ENCODE measurements at regions not wholly inside any gene's neighbourhood (a gene's known extent, or its start where the extent isn't known, plus 50 kb on each side); places are given as distances from the start of the nearest gene placed in this dataset.
"Not testable (repeated sequence)": the region's sequence is repeated elsewhere in the genome, so short reads cannot be mapped to it uniquely, and the experiment has no call there.

DNA sequence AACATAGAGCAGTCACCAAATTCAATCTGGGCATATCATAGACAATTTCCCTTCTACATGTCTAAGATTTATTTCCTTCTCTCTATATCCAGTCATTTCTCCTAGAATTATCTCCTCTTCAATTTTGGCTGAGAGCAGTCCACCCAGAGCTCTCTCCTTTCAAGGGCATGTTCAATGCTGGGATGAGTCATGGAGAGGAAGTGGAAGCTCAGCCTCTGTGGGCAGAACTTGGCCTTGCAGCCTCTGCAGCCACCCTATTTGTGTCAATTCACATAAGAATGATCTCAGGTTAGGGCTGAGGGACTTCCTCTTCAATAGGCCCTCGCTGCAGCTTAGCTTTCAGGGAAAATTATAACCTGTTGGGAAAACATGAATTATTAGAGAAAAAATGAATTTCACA, 560.8 kb downstream of the POM121L12 start:
- no peaks in the 10 kb centered on the region for H3K27me3 ChIP-seq (ENCODE audit: control insufficient read depth, insufficient read depth, low read length)
- H3K36me3 ChIP-seq (ENCODE audit: control insufficient read depth, insufficient read depth, low read length) = no peaks in the 10 kb centered on the region
- no peaks in the 10 kb centered on the region for H3K9me3 ChIP-seq (ENCODE audit: control insufficient read depth, low read depth, low read length)
- no CpG with 5 or more reads among the region's 1 CpG for WGBS (ENCODE audit: insufficient coverage, low lambda C conversion rate)
- no peak for DNase-seq
- no peak overlapping the region for H3K27ac ChIP-seq (ENCODE audit: low read length)
- no peaks in the 10 kb centered on the region for H3K4me1 ChIP-seq (ENCODE audit: control insufficient read depth, insufficient read depth, low read length)
- H3K4me3 ChIP-seq (ENCODE audit: low read length) = no peak overlapping the region

DNA sequence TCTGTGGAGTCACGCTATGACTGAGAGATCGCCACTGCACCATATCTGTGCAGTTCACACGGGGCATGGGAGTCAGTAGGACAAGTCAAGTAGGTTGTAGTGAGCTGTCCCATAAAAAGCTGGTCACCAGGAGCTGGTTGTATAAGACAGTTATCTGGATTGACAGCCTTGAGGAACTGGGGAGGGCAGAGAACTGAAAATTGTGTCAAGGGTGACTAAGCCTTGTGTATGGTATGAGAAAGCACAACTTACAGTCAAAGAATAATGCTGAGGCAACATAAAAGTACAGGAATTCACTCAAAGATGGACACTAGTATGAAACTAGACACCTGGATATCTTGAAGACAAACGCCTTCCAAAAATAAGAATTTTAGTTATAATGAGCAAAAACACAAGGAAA, 564.9 kb downstream of the POM121L12 start:
- no peak for DNase-seq
- Histone ChIP-seq H3K4me3 (ENCODE audit: low read length) (no peak overlapping the region), H3K27ac (ENCODE audit: low read length) (no peak overlapping the region), H3K36me3 (ENCODE audit: control insufficient read depth, insufficient read depth, low read length) (no peaks in the 10 kb centered on the region), H3K9me3 (ENCODE audit: control insufficient read depth, low read depth, low read length) (no peaks in the 10 kb centered on the region), H3K27me3 (ENCODE audit: control insufficient read depth, insufficient read depth, low read length) (no peaks in the 10 kb centered on the region), H3K4me1 (ENCODE audit: control insufficient read depth, insufficient read depth, low read length) (no peaks in the 10 kb centered on the region)
- no CpG with 5 or more reads among the region's 4 CpGs for WGBS (ENCODE audit: insufficient coverage, low lambda C conversion rate)

DNA sequence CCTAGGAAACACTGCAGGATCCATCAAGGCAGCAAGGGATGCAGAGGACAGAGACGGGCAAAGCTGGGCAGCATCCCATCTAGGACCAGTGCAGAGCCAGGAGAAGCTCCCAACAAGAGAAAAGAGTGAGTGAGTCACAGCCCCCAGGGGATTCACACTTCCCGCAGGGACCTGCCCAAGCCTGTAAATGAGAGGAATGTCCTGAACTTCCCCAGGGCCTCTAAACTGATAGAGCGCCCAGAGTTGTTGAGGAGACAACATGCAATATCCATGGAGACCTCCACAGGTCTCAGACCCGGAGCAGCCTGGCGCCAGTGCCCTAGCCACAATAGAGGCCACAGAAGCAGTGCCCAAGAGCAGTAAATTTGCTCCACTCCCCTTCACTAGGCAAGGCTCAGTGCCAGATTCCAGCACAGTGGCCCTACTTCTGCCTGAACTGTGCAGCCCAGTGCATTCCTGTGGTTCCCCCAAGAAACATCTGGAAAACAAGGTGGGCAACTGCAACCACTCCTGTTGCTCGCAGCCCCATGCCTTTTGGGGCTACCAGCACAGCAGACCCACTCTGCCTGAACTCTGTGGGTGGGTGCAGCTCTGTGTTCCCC, 567.5 kb downstream of the POM121L12 start:
- no peaks in the 10 kb centered on the region for H3K36me3 ChIP-seq (ENCODE audit: control insufficient read depth, insufficient read depth, low read length)
- WGBS (ENCODE audit: insufficient coverage, low lambda C conversion rate) = no CpG with 5 or more reads among the region's 6 CpGs
- no peaks in the 10 kb centered on the region for H3K27me3 ChIP-seq (ENCODE audit: control insufficient read depth, insufficient read depth, low read length)
- H3K9me3 ChIP-seq (ENCODE audit: control insufficient read depth, low read depth, low read length) = no peaks in the 10 kb centered on the region
- H3K4me1 ChIP-seq (ENCODE audit: control insufficient read depth, insufficient read depth, low read length) = no peaks in the 10 kb centered on the region
- DNase-seq = no peak
- H3K4me3 ChIP-seq (ENCODE audit: low read length) = no peak overlapping the region
- no peak overlapping the region for H3K27ac ChIP-seq (ENCODE audit: low read length)

DNA sequence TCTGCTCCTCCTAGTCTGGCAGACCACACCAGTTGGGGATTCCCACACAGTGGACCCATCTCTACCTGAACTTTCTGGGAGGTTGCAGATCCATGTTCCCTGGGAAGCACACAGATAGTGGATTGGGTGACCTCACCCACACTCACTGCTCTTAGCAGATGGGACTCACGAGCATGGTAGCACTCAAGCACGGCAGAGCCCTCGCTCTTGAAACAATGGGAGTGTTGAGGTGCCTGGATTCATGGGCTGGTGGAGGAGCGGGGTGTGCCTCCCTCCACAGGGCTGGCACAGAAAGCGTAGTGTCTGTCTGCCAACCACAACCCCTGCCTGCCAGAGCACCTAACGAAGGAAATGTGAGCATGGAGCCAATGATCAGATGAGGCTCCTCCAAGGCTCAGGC, 568.0 kb downstream of the POM121L12 start:
- WGBS (ENCODE audit: insufficient coverage, low lambda C conversion rate) = no CpG with 5 or more reads among the region's 6 CpGs
- Histone ChIP-seq H3K4me1 (ENCODE audit: control insufficient read depth, insufficient read depth, low read length) (no peaks in the 10 kb centered on the region), H3K27ac (ENCODE audit: low read length) (no peak overlapping the region), H3K4me3 (ENCODE audit: low read length) (no peak overlapping the region), H3K27me3 (ENCODE audit: control insufficient read depth, insufficient read depth, low read length) (no peaks in the 10 kb centered on the region), H3K36me3 (ENCODE audit: control insufficient read depth, insufficient read depth, low read length) (no peaks in the 10 kb centered on the region), H3K9me3 (ENCODE audit: control insufficient read depth, low read depth, low read length) (no peaks in the 10 kb centered on the region)
- DNase-seq = no peak

DNA sequence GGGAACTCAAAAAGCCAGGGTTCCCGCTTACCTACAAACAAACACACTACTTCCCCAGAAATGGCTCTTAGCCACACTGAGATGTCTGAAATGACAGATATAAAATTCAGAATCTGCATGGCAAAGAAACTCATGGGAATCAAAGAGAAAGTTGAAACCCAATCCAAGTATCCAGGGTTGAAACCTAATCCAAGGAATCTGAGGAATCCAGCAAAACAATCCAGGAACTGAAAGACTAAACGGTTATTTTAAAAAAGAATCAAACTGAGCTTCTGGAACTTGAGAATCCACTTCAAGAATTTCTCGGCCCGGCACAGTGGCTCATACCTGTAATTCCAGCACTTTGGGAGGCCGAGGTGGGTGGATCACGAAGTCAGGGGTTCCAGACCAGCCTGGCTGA, 568.8 kb downstream of the POM121L12 start:
- no peak overlapping the region for H3K4me3 ChIP-seq (ENCODE audit: low read length)
- no peaks in the 10 kb centered on the region for H3K27me3 ChIP-seq (ENCODE audit: control insufficient read depth, insufficient read depth, low read length)
- H3K27ac ChIP-seq (ENCODE audit: low read length) = no peak overlapping the region
- WGBS (ENCODE audit: insufficient coverage, low lambda C conversion rate) = 100% methylated on average over 1 of the region's 6 CpGs
- H3K4me1 ChIP-seq (ENCODE audit: control insufficient read depth, insufficient read depth, low read length) = no peaks in the 10 kb centered on the region
- no peak for DNase-seq
- H3K36me3 ChIP-seq (ENCODE audit: control insufficient read depth, insufficient read depth, low read length) = no peaks in the 10 kb centered on the region
- H3K9me3 ChIP-seq (ENCODE audit: control insufficient read depth, low read depth, low read length) = no peaks in the 10 kb centered on the region

DNA sequence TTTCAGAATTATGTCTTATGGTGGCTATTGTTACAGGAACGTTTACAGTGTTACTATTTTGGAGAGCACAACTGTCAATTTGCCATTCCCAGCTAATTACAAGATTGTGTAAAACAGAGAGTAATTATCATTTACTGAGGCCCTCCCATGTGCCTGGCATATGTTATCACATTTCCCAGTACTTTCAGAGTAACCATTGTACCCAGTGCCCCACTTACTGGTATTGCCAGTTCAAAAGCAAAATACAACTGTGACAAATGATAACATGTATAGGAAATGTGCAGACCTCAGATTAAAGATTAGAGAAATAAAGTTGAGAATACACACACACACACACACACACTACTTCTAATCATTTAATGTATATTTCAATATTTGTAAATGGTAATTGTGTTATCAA, 572.5 kb downstream of the POM121L12 start:
- no CpG with 5 or more reads among the region's 1 CpG for WGBS (ENCODE audit: insufficient coverage, low lambda C conversion rate)
- DNase-seq = no peak
- Histone ChIP-seq H3K9me3 (ENCODE audit: control insufficient read depth, low read depth, low read length) (no peaks in the 10 kb centered on the region), H3K27ac (ENCODE audit: low read length) (no peak overlapping the region), H3K4me1 (ENCODE audit: control insufficient read depth, insufficient read depth, low read length) (no peaks in the 10 kb centered on the region), H3K4me3 (ENCODE audit: low read length) (no peak overlapping the region), H3K36me3 (ENCODE audit: control insufficient read depth, insufficient read depth, low read length) (no peaks in the 10 kb centered on the region), H3K27me3 (ENCODE audit: control insufficient read depth, insufficient read depth, low read length) (no peaks in the 10 kb centered on the region)

DNA sequence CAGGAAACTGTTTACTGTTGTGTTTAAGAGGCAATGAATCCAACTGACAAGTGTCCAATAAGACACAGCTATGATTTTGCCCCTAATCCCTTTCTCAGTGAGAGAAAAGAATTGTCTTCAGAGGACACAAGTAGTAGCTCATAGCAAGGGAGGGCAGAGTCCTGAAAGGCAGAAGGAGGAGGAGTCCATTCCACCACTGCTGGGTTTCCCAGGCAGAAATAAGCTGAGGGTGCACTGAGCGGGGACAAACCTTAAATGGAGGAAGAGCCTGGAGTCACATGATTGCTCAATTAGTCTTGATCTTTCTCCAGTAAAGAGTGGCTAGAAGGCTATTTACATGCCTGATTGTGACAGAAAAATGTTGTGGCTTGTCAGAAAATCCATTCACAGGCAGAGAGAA, 573.8 kb downstream of the POM121L12 start:
- no peaks in the 10 kb centered on the region for H3K4me1 ChIP-seq (ENCODE audit: control insufficient read depth, insufficient read depth, low read length)

DNA sequence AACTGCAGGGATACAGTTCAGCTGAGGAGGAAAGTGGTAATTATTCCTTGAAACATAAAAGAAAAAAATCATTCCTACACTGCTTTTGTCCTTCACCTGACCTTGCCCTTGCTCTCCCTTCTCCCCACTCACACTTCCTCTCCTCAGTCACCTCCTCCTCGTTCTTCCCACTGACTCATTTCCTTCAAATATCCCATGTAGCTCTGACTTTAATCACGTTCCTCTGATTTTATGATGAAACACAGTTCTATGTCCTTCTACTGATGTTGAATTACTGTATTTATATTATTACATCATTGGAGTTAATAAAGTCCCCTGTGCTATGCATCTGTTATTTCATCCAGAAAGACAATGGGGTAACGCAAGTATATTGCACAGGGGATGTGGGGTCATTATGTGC, 575.6 kb downstream of the POM121L12 start:
- no peaks in the 10 kb centered on the region for H3K4me1 ChIP-seq (ENCODE audit: control insufficient read depth, insufficient read depth, low read length)
- no peaks in the 10 kb centered on the region for H3K27me3 ChIP-seq (ENCODE audit: control insufficient read depth, insufficient read depth, low read length)
- H3K36me3 ChIP-seq (ENCODE audit: control insufficient read depth, insufficient read depth, low read length) = no peaks in the 10 kb centered on the region
- no peaks in the 10 kb centered on the region for H3K9me3 ChIP-seq (ENCODE audit: control insufficient read depth, low read depth, low read length)
- DNase-seq = no peak
- WGBS (ENCODE audit: insufficient coverage, low lambda C conversion rate) = 63% methylated on average over 1 of the region's 3 CpGs
- no peak overlapping the region for H3K4me3 ChIP-seq (ENCODE audit: low read length)
- H3K27ac ChIP-seq (ENCODE audit: low read length) = no peak overlapping the region

More for the DNA sequence above, 573.8 kb downstream of the POM121L12 start:
- Histone ChIP-seq H3K27ac (ENCODE audit: low read length) (no peak overlapping the region), H3K36me3 (ENCODE audit: control insufficient read depth, insufficient read depth, low read length) (no peaks in the 10 kb centered on the region), H3K9me3 (ENCODE audit: control insufficient read depth, low read depth, low read length) (no peaks in the 10 kb centered on the region), H3K4me3 (ENCODE audit: low read length) (no peak overlapping the region), H3K27me3 (ENCODE audit: control insufficient read depth, insufficient read depth, low read length) (no peaks in the 10 kb centered on the region)
- WGBS (ENCODE audit: insufficient coverage, low lambda C conversion rate) = no CpG with 5 or more reads among the region's 1 CpG
- no peak for DNase-seq

DNA sequence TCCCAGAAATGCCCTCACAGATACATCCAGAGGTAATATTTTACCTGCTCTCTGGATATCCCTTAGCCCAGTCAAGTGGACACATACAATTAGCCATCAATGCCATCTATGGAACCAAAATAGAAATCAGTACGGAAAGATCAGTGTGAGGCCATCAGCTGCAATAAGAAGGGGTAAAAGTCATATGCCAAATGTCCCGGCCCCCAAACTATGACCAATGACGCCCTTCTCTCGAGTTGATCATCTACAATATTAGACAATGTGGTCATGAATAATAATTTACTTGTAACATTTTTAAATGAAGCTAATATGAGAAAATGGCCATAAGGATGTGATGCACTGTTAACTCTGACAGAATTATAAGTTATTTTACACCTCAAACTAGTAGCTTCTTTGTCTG, 588.9 kb downstream of the POM121L12 start:
- Histone ChIP-seq H3K4me1 (ENCODE audit: control insufficient read depth, insufficient read depth, low read length) (no peaks in the 10 kb centered on the region), H3K27ac (ENCODE audit: low read length) (no peak overlapping the region), H3K4me3 (ENCODE audit: low read length) (no peak overlapping the region), H3K9me3 (ENCODE audit: control insufficient read depth, low read depth, low read length) (no peaks in the 10 kb centered on the region), H3K27me3 (ENCODE audit: control insufficient read depth, insufficient read depth, low read length) (no peaks in the 10 kb centered on the region), H3K36me3 (ENCODE audit: control insufficient read depth, insufficient read depth, low read length) (no peaks in the 10 kb centered on the region)
- no CpG with 5 or more reads among the region's 4 CpGs for WGBS (ENCODE audit: insufficient coverage, low lambda C conversion rate)
- no peak for DNase-seq

DNA sequence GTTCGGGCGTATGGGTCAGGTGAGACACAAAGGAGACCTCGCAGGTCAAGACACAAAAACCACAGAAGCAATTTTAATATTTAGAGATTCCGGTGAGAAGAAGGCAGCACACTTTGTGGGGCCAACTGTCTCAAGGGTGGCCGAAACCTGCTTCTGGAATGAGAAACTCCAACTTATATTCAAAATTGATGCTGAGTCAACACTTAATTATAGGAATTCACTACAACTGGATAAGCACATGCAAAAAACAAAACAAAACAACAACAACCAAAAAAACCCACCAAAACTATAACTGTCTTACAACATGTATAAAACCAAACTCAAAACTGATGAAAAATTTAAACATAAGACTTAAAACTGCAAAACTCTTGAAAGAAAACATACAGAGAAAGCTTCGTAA, 593.3 kb downstream of the POM121L12 start:
- no peak for DNase-seq
- H3K27ac ChIP-seq (ENCODE audit: low read length) = no peak overlapping the region
- no peaks in the 10 kb centered on the region for H3K36me3 ChIP-seq (ENCODE audit: control insufficient read depth, insufficient read depth, low read length)
- H3K27me3 ChIP-seq (ENCODE audit: control insufficient read depth, insufficient read depth, low read length) = no peaks in the 10 kb centered on the region
- WGBS (ENCODE audit: insufficient coverage, low lambda C conversion rate) = 40% methylated on average over 1 of the region's 6 CpGs
- H3K4me1 ChIP-seq (ENCODE audit: control insufficient read depth, insufficient read depth, low read length) = no peaks in the 10 kb centered on the region
- H3K4me3 ChIP-seq (ENCODE audit: low read length) = no peak overlapping the region
- H3K9me3 ChIP-seq (ENCODE audit: control insufficient read depth, low read depth, low read length) = no peaks in the 10 kb centered on the region

DNA sequence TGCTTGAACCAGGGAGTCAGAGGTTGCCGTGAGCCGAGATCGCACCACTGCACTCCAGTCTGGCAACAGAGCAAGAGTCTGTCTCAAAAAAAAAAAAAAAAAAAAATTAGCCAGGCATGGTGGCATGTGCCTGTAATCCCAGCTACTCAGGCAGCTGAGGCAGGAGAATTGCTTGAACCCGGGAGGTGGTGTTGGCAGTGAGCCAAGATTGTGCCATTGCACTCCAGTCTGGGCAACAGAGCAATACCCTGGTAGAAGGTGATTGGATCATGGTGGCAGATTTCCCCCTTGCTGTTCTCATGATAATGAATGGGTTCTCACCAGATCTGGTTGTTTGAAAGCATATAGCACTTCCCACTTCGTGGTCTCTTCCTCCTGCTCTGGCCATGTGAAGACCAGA, 599.8 kb downstream of the POM121L12 start:
- H3K36me3 ChIP-seq (ENCODE audit: control insufficient read depth, insufficient read depth, low read length); H3K27me3 ChIP-seq (ENCODE audit: control insufficient read depth, insufficient read depth, low read length); H3K4me3 ChIP-seq (ENCODE audit: low read length); H3K4me1 ChIP-seq (ENCODE audit: control insufficient read depth, insufficient read depth, low read length); H3K27ac ChIP-seq (ENCODE audit: low read length); DNase-seq; H3K9me3 ChIP-seq (ENCODE audit: control insufficient read depth, low read depth, low read length): not testable (repeated sequence)
- WGBS (ENCODE audit: insufficient coverage, low lambda C conversion rate) = no CpG with 5 or more reads among the region's 5 CpGs
